AG04450 (cell line): ENCODE measurements at regions not wholly inside any gene's neighbourhood (a gene's known extent, or its start where the extent isn't known, plus 50 kb on each side); places are given as distances from the start of the nearest gene placed in this dataset.

Experiments
- CTCF ChIA-PET: fragments of 300-600, 350-600 bp; formaldehyde crosslinking; extraction: SDS; loops from one replicate; lab custom pipeline; 2022; ENCODE audit warnings: antibody characterized with exemption, inconsistent platforms; lab: Charles Lee
- POLR2A ChIA-PET: fragments of 350-600 bp; formaldehyde crosslinking; extraction: SDS; loops from one replicate; lab custom pipeline; 2021; ENCODE audit warnings: antibody characterized with exemption, inconsistent platforms; lab: Yijun Ruan, JAX
- DNase-seq: peaks from one replicate; pipeline ENCODE4 v3.0.0-alpha.2; 2011; ENCODE audit warnings: low read depth, low spot score
- H3K27ac ChIP-seq: one replicate; pipeline ENCODE4 v1.5.1; 2012; ENCODE audit warnings: low read depth, low read length, control low read depth
- H3K27me3 ChIP-seq: one replicate; pipeline ENCODE4 v1.6.0; 2012; ENCODE audit warnings: low read length; ENCODE audit not compliant: control insufficient read depth, insufficient read depth
- H3K4me3 ChIP-seq: 2 replicates; pipeline ENCODE4 v1.5.1; 2011; ENCODE audit warnings: mild to moderate bottlenecking, low read depth, low read length, control low read depth
- H3K9me3 ChIP-seq: 2 replicates; pipeline ENCODE4 v1.5.1; 2012; ENCODE audit warnings: low read length; ENCODE audit not compliant: control insufficient read depth, insufficient read depth
- CTCF ChIP-seq: IDR thresholded peaks from 2 replicates; pipeline ENCODE4 v1.5.1; 2011; ENCODE audit warnings: low read depth, low read length, control low read depth, inconsistent platforms

- CTCF ChIA-PET: no interaction called here
Observed at GRCh38 chr11:10631761-10632160, 61.8 kb downstream of the IRAG1 start.

GRCh38 chr11:10629411-10630002 is 61.0 kb upstream of the LYVE1 start:
- POLR2A ChIA-PET: no interaction called here
- no peak for TF ChIP-seq CTCF
- CTCF ChIA-PET: interaction anchor here (1.0 kb wide), 1 partner anchor 88 kb away, joined by 3 read pairs; no protein-coding TSS in a partner anchor

More at GRCh38 chr11:10631761-10632160, 61.8 kb downstream of the IRAG1 start:
- Histone ChIP-seq H3K27ac (no peak overlapping the region), H3K9me3 (no peaks in the 10 kb centered on the region), H3K27me3 (no peaks in the 10 kb centered on the region), H3K4me3 (no peak overlapping the region)
- TF ChIP-seq CTCF: no peak
- DNase-seq: no peak
- POLR2A ChIA-PET: interaction anchor here (0.7 kb wide), 1 partner anchor 110 kb away, joined by 7 read pairs; no protein-coding TSS in a partner anchor

GRCh38 chr11:10628508-10629236 is 60.2 kb upstream of the LYVE1 start:
- TF ChIP-seq CTCF: no peak
- ChIA-PET CTCF (no interaction called here), POLR2A (no interaction called here)
- no peak for DNase-seq
- no peaks in the 10 kb centered on the region for H3K27me3 ChIP-seq
- H3K4me3 ChIP-seq: no peak overlapping the region
- H3K9me3 ChIP-seq: no peaks in the 10 kb centered on the region
- H3K27ac ChIP-seq: no peak overlapping the region

More at GRCh38 chr11:10629411-10630002, 61.0 kb upstream of the LYVE1 start:
- Histone ChIP-seq H3K4me3 (no peak overlapping the region), H3K27ac (no peak overlapping the region), H3K27me3 (no peaks in the 10 kb centered on the region), H3K9me3 (no peaks in the 10 kb centered on the region)
- DNase-seq: no peak

- TF ChIP-seq CTCF: no peak
- Histone ChIP-seq H3K27ac (no peak overlapping the region), H3K9me3 (no peaks in the 10 kb centered on the region), H3K4me3 (no peak overlapping the region), H3K27me3 (no peaks in the 10 kb centered on the region)
- ChIA-PET CTCF (no interaction called here), POLR2A (no interaction called here)
- no peak for DNase-seq
Observed at GRCh38 chr11:10627816-10628215, 59.4 kb upstream of the LYVE1 start.

GRCh38 chr11:10627291-10627690 is 58.8 kb upstream of the LYVE1 start:
- Histone ChIP-seq H3K4me3 (no peak overlapping the region), H3K27me3 (no peaks in the 10 kb centered on the region), H3K27ac (no peak overlapping the region), H3K9me3 (no peaks in the 10 kb centered on the region)
- no peak for TF ChIP-seq CTCF
- DNase-seq: no peak
- ChIA-PET POLR2A (no interaction called here), CTCF (no interaction called here)
